Neural progenitor cell (in vitro differentiated cells): ENCODE measurements at regions not wholly inside any gene's neighbourhood (a gene's known extent, or its start where the extent isn't known, plus 50 kb on each side); places are given as distances from the start of the nearest gene placed in this dataset.

ENCODE experiments used
- DNase-seq: peaks from one replicate; pipeline ENCODE4 v3.0.0-alpha.2; 2016; ENCODE audit warnings: low spot score
- H2AFZ ChIP-seq: fragments of 200-600 bp; sonication (generic); replicated peaks from 2 replicates; pipeline ENCODE4 v1.6.1; 2016; ENCODE audit warnings: antibody characterized with exemption
- H3F3A ChIP-seq: fragments of 200-600 bp; sonication (generic); 2 replicates; pipeline ENCODE4 v1.6.1; 2016; ENCODE audit warnings: antibody characterized with exemption, low read depth
- H3K27ac ChIP-seq: fragments of 200-600 bp; sonication (generic); 2 replicates; pipeline ENCODE4 v1.5.1; 2016; ENCODE audit warnings: mild to moderate bottlenecking
- H3K27me3 ChIP-seq: fragments of 200-600 bp; sonication (generic); 2 replicates; pipeline ENCODE4 v1.6.1; 2016; ENCODE audit warnings: mild to moderate bottlenecking, moderate library complexity
- H3K36me3 ChIP-seq: fragments of 200-600 bp; sonication (generic); 2 replicates; pipeline ENCODE4 v1.5.1; 2016
- H3K4me1 ChIP-seq: fragments of 200-600 bp; sonication (generic); 2 replicates; pipeline ENCODE4 v1.6.1; 2016; ENCODE audit warnings: mixed run types
- H3K4me2 ChIP-seq: fragments of 200-600 bp; sonication (generic); 2 replicates; pipeline ENCODE4 v1.6.1; 2016
- H3K4me3 ChIP-seq: fragments of 200-600 bp; sonication (generic); 2 replicates; pipeline ENCODE4 v1.5.1; 2016
- H3K79me2 ChIP-seq: fragments of 200-600 bp; sonication (generic); 2 replicates; pipeline ENCODE4 v1.6.1; 2016; ENCODE audit warnings: low read depth
- H3K9ac ChIP-seq: fragments of 200-600 bp; sonication (generic); 2 replicates; pipeline ENCODE4 v1.6.1; 2016
- H3K9me3 ChIP-seq: fragments of 200-600 bp; sonication (generic); 2 replicates; pipeline ENCODE4 v1.5.1; 2016; ENCODE audit warnings: low read depth
- H4K20me1 ChIP-seq: fragments of 200-600 bp; sonication (generic); 2 replicates; pipeline ENCODE4 v1.6.1; 2016; ENCODE audit warnings: low read depth
- H3K27ac Mint-ChIP-seq: 3 replicates; pipeline ENCODE4 v1.8.0; 2021; ENCODE audit warnings: mixed read lengths
- H3K27me3 Mint-ChIP-seq: 2 replicates; pipeline ENCODE4 v1.8.0; 2022; ENCODE audit warnings: low read depth, mild to moderate bottlenecking, inconsistent platforms, moderate library complexity, mixed read lengths; ENCODE audit not compliant: insufficient read depth
- H3K36me3 Mint-ChIP-seq: 3 replicates; pipeline ENCODE4 v1.8.0; 2021; ENCODE audit warnings: mixed read lengths
- H3K4me1 Mint-ChIP-seq: 3 replicates; pipeline ENCODE4 v1.8.0; 2021; ENCODE audit warnings: mixed read lengths
- H3K4me3 Mint-ChIP-seq: 3 replicates; pipeline ENCODE4 v1.8.0; 2021; ENCODE audit warnings: mild to moderate bottlenecking, moderate library complexity, mixed read lengths
- H3K9me3 Mint-ChIP-seq: 3 replicates; pipeline ENCODE4 v1.8.0; 2020; ENCODE audit warnings: mixed read lengths
- CTCF ChIP-seq: fragments of 200-600 bp; sonication (generic); IDR thresholded peaks from 2 replicates; pipeline ENCODE4 v1.5.1; 2017; ENCODE audit warnings: antibody characterized with exemption, mild to moderate bottlenecking
- EZH2 ChIP-seq: fragments of 200-600 bp; sonication (generic); IDR thresholded peaks from 2 replicates; pipeline ENCODE4 v1.6.1; 2017; ENCODE audit warnings: antibody characterized with exemption, mild to moderate bottlenecking, moderate library complexity
- EZH2phosphoT487 ChIP-seq: fragments of 200-600 bp; sonication (generic); IDR thresholded peaks from 2 replicates; pipeline ENCODE4 v1.6.1; 2017; ENCODE audit warnings: antibody characterized with exemption

GRCh38 chr4:181416966-181417365 is 826.2 kb upstream of the TENM3 start:
- no peak overlapping the region for H3K4me3 Mint-ChIP-seq
- DNase-seq, result no peak
- Histone ChIP-seq H3K4me3 (no peak overlapping the region), H3K79me2 (no peaks in the 10 kb centered on the region), H3K9me3 (no peaks in the 10 kb centered on the region), H3K27me3 (no peaks in the 10 kb centered on the region), H3K36me3 (no peaks in the 10 kb centered on the region), H3K9ac (no peak overlapping the region), H3F3A (no peaks in the 10 kb centered on the region), H3K27ac (no peak overlapping the region), H4K20me1 (no peaks in the 10 kb centered on the region), H3K4me1 (no peaks in the 10 kb centered on the region), H3K4me2 (no peak overlapping the region), H2AFZ (no peak overlapping the region)
- H3K4me1 Mint-ChIP-seq, result peaks cover 13% of the 10 kb centered on the region
- H3K27me3 Mint-ChIP-seq, result peaks cover 2% of the 10 kb centered on the region
- H3K27ac Mint-ChIP-seq, result no peak overlapping the region
- H3K36me3 Mint-ChIP-seq, result no peaks in the 10 kb centered on the region
- no peak for TF ChIP-seq CTCF
- TF ChIP-seq EZH2, result no peak
- TF ChIP-seq EZH2phosphoT487, result no peak
- H3K9me3 Mint-ChIP-seq, result peaks cover 6% of the 10 kb centered on the region

- Mint-ChIP-seq H3K27ac (peak overlapping the region; percentile 11), H3K4me1 (peaks cover 13% of the 10 kb centered on the region), H3K36me3 (no peaks in the 10 kb centered on the region), H3K4me3 (no peak overlapping the region), H3K9me3 (peaks cover 6% of the 10 kb centered on the region), H3K27me3 (peaks cover 2% of the 10 kb centered on the region)
- Histone ChIP-seq H4K20me1 (no peaks in the 10 kb centered on the region), H3K36me3 (no peaks in the 10 kb centered on the region), H3K9me3 (no peaks in the 10 kb centered on the region), H3K79me2 (no peaks in the 10 kb centered on the region), H3K27me3 (no peaks in the 10 kb centered on the region), H3K9ac (no peak overlapping the region), H3K4me2 (no peak overlapping the region), H2AFZ (no peak overlapping the region), H3K4me1 (no peaks in the 10 kb centered on the region), H3F3A (no peaks in the 10 kb centered on the region), H3K4me3 (no peak overlapping the region), H3K27ac (no peak overlapping the region)
- no peak for TF ChIP-seq EZH2phosphoT487
- TF ChIP-seq CTCF, result no peak
- TF ChIP-seq EZH2, result no peak
- DNase-seq, result peak; percentile 13
Observed at GRCh38 chr4:181418496-181418895, 824.7 kb upstream of the TENM3 start.

- no peaks in the 10 kb centered on the region for H3K27me3 ChIP-seq
- H3K9ac ChIP-seq, result no peak overlapping the region
- H3K9me3 Mint-ChIP-seq, result no peaks in the 10 kb centered on the region
- no peaks in the 10 kb centered on the region for H3K36me3 ChIP-seq
- H3K9me3 ChIP-seq, result no peaks in the 10 kb centered on the region
- no peak overlapping the region for H3K27ac ChIP-seq
- H3K4me3 Mint-ChIP-seq, result no peak overlapping the region
- H3K27me3 Mint-ChIP-seq, result no peaks in the 10 kb centered on the region
- H3K79me2 ChIP-seq, result no peaks in the 10 kb centered on the region
- H3K27ac Mint-ChIP-seq, result no peak overlapping the region
- no peak overlapping the region for H2AFZ ChIP-seq
- H3K4me2 ChIP-seq, result no peak overlapping the region
- no peaks in the 10 kb centered on the region for H4K20me1 ChIP-seq
- DNase-seq, result no peak
- H3K4me1 ChIP-seq, result no peaks in the 10 kb centered on the region
- no peaks in the 10 kb centered on the region for H3F3A ChIP-seq
- H3K4me1 Mint-ChIP-seq, result peaks cover 13% of the 10 kb centered on the region
- H3K4me3 ChIP-seq, result no peak overlapping the region
- H3K36me3 Mint-ChIP-seq, result no peaks in the 10 kb centered on the region
- TF ChIP-seq CTCF, result no peak
- TF ChIP-seq EZH2phosphoT487, result no peak
- no peak for TF ChIP-seq EZH2
Observed at GRCh38 chr4:181420950-181421349, 822.3 kb upstream of the TENM3 start.
